HG03060 (cell line): ENCODE measurements at regions not wholly inside any gene's neighbourhood (a gene's known extent, or its start where the extent isn't known, plus 50 kb on each side); places are given as distances from the start of the nearest gene placed in this dataset.

Experiments used
- ATAC-seq: cut with Tn5 transposase; IDR thresholded peaks from one replicate; pipeline ENCODE4 v1.9.1; 2021; ENCODE audit warnings: low read depth, moderate number of reproducible peaks; ENCODE audit not compliant: unreplicated experiment

- no peak for ATAC-seq
Measured at GRCh38 chr1:5645135-5645399, 347.2 kb downstream of the NPHP4 start.

GRCh38 chr1:5644281-5645134 is 347.7 kb downstream of the NPHP4 start:
- ATAC-seq, result no peak

- no peak for ATAC-seq
Measured at GRCh38 chr1:5643360-5644107, 348.7 kb downstream of the NPHP4 start.

GRCh38 chr1:5640845-5641244 is 351.4 kb downstream of the NPHP4 start:
- no peak for ATAC-seq

DNA sequence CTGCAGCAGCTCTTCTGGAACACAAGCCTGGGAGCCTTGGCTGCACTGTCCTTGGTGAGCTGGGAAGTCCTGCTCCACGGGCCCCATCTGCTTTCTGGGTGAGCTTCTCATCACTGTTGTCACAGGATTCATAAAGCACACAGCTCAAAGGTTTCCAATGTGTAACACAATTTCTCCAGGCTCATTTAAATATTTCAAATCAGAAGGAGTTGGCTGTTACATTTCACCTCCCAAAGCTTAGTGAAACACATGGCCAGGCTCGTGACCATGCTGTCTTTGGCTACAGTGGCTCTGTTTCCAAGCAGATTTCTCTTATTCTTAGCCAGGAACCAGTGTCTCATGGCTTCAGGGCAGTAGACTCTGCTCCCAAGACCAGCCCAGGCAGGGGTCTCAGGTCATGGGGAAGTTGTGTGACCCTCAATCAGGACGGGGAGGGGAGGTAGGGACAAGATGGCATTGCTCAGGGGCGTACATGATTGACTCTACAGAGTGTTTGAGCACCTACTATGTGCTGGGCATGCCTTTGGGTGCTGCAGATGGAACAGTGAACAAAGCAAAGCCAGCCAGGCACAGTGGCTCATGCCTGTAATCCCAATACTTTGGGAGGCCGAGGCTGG is 353.0 kb downstream of the NPHP4 start:
- no peak for ATAC-seq

- no peak for ATAC-seq
Measured at GRCh38 chr1:5638582-5638981, 353.6 kb downstream of the NPHP4 start.

DNA sequence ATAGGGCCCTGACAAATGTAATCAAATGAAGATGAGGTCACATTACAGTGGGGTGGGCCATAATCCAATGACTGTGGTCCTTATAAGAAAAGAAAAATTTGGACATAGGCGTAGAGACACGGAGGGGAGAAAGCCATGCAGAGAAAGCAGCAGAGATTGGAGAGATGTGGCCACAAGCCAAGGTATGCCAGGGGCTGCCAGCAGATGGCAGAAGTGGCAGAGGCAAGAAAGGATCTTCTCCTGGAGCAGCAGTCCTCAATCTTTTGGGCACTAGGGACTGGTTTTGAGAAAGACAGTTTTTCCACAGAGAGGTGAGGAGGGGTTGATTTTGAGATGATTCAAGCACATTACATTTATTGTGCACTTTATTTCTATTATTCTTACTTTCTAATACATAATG is 355.1 kb downstream of the NPHP4 start:
- no peak for ATAC-seq

DNA sequence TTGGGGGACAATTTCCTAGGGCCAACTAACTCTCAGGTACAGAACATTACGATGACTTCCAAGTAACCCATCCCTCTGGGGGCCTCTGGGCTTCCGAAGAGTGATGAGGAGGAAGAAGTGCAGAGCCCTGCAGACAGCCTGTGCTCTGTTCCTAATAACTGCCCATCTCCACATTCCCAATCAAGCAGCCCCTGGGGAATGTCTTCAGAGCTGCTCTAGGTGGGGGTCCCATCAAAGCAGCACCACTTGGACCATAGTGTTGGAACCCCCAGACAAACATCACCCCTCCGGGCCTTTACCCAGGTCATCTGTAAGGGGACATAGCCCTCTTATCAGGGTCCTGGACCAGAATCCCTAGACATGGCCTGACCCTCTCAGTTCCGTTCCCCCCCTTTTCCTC is 357.3 kb downstream of the NPHP4 start:
- no peak for ATAC-seq

- ATAC-seq, result no peak
Measured at GRCh38 chr1:5632814-5633213, 359.4 kb downstream of the NPHP4 start.

DNA sequence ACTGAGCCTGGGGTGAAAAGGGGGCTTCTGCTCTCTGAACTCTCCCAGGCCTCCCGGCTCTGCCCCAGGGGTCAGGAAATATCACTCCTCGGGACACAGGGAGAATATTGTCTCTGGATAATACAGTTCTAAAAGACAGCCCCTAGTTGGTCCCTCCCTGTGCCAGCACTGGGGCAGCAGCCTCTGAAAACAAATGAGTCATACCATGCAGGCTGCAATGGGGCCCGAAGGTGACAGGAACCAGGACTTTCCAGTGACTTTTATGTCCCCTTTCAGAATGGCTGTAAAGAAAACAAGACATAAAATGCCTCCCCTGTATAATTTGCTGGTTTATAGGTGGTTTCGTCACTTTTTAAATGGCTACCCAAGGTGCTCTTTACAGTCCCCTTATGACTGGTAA is 360.0 kb downstream of the NPHP4 start:
- ATAC-seq, result no peak

DNA sequence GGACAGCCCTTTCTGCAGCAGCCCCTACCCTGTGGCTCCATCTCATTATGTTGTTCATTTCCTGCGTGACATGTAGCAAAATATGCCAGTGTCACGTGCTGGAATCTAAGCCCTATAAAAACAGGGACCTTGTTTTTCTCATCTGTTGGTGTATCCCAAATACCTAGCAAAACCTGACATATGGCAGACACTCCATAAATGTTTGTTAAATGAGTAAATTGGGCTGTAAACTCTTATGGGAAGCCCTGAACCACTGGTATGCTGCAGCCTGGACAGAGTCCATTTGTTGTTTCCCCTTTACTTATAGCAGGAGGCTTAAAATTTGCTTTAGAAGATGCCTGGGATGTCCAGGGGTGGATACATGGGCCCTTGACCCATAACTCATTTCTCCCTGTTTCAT is 363.8 kb downstream of the NPHP4 start:
- no peak for ATAC-seq

DNA sequence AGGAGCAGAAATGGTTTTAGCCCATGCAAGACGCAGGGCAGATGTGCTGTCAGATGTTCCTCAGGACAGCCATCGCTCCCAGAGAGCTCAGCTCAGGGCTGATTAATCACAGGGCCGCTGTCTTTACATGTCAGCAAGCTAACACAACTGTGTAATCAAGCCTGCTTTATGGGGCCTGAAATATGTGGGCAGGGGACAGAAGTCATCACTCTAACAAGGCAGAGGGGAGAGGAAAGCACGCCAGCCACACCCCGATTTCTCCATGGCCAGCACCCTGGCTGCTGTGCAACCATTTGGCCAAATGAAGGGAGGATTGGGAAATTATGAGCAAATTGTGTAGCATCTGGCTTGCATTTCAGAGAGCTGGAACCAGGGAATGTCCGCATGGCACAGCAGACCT is 368.8 kb downstream of the NPHP4 start:
- ATAC-seq, result no peak

DNA sequence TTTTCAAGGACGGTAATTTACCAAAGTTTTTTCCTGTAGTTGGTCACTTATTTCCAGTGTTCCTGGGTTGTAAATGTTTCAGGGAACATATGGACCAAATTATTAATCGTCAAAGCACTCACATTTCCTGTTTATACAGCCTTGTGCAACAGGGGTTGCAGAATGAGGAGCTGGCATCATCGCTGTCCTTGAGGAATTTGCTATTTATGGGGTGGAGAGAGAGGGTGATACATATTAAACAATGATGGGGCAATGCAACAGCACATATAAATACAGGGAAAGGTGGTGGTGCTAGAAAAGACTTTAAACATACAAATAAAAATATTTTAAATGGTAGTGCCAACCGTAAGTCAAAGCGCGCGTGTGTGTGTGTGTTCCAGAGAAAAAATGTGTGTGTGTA is 369.8 kb downstream of the NPHP4 start:
- no peak for ATAC-seq

GRCh38 chr1:5621692-5622091 is 370.5 kb downstream of the NPHP4 start:
- no peak for ATAC-seq

GRCh38 chr1:5620997-5621396 is 371.2 kb downstream of the NPHP4 start:
- no peak for ATAC-seq

- no peak for ATAC-seq
Measured at GRCh38 chr1:5620418-5620817, 371.8 kb downstream of the NPHP4 start.

- no peak for ATAC-seq
Measured at GRCh38 chr1:5619469-5619868, 372.8 kb downstream of the NPHP4 start.

DNA sequence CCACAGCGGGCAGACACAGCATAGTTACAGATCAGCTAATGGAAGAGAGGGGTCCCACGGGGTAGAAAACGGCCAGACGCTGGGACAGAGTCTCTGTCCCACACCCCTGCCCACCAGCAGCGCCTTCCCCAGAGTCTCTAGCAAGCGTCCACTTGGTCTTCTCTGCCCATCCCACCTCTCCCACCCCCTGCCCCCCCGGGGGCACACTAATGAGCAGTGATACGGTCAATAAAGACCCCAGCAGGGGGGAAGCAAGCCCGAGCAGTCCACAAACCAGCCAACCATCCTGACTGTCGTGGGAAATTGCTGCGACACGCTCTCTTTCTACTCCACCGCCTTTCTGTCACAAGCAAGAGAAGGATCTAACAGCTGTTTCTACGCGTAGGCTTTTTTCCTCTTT is 374.7 kb downstream of the NPHP4 start:
- no peak for ATAC-seq

GRCh38 chr1:5617179-5617520 is 375.1 kb downstream of the NPHP4 start:
- ATAC-seq, result no peak

DNA sequence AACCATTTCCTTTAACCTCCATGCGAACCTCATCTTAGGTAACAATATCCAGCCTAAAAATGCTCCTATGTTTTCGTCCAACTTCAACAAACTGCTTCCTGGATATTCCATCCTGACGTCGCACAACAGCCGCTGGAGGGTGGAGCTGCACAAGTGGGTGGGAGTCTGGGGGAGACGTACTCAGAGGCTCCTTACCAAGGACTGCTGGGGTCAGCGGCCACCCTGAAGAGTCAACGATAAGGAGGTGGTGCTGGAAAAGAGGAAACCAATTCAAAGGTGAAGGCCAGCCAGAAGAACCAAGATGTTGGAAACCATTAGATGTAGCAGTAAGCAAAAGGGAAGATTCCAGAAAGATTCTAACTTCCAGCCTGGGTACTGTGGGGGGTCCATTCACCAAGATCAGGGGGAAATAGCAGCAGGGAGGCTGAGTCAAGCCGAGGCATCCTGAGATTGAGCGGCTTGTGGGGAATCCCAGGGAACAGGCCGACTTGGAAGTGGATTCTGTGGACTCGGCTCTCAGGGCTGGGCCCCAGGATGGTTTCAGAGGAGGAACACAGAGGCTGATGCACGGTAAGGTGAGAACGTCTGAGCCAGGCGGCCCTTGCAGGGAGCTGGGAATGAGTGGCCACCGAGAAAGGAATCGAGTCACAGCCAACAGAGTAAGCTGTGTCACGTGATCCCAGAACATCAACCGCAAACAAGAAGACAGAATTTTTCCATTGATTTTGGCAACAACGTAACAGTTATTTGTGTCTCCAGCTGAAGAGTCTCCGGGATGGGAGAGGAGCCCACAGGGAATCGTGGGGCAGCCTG is 375.7 kb downstream of the NPHP4 start:
- ATAC-seq, result no peak

DNA sequence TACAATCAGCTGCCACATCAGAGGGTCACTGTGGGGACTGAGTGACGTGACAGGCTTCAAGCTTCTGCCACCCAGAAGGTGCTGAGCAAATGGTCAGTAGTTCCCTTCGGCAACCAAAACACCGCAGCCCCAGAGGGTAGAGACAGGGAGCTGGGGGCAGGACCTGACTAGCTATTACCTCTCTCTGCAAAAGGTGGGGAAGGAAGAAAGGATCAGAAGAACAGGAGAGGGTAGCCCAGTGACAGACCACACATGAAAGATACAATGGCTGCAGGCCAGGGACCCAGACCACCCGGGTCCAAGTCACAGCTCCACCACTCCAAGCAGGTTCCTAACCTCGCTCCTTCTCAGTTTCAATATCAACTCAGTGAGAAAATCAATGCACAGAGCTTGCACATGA is 377.1 kb downstream of the NPHP4 start:
- ATAC-seq, result no peak
